K562 (cell line): ENCODE measurements at regions not wholly inside any gene's neighbourhood (a gene's known extent, or its start where the extent isn't known, plus 50 kb on each side); places are given as distances from the start of the nearest gene placed in this dataset.

Experiments
- ATAC-seq: fragments of 200-7000 bp; cut with Tn5 transposase; 3 replicates; pipeline ENCODE4 v1.9.1; 2020; ENCODE audit warnings: moderate library complexity
- BruUV-seq: library from RNA; stranded (reverse); fragments of 400-500 nt; replicated peaks from 2 replicates; lab custom pipeline; 2021; lab: Mats Ljungman, UMichigan
- CTCF ChIA-PET: fragments of 300-600 bp; formaldehyde crosslinking; extraction: SDS; loops from one replicate; lab custom pipeline; 2021; ENCODE audit warnings: low intra/inter-chr PET ratio; lab: Yijun Ruan, JAX
- POLR2A ChIA-PET: fragments of 300-600, 350-650 bp; sonication (Branson Sonifier 250); formaldehyde crosslinking; extraction: SDS; loops from one replicate; lab custom pipeline; 2021; ENCODE audit warnings: antibody characterized with exemption, inconsistent platforms; lab: Yijun Ruan, JAX
- DNase-seq, 4 experiments: peaks; one replicate each; pipeline versions ENCODE4 v3.0.0 to v3.0.0-alpha.2; 2011 to 2018; ENCODE audit warnings: low spot score in 3 of 4, mixed read lengths in 3 of 4; ENCODE audit errors: extremely low read depth in 1 of 4
- FAIRE-seq: peaks from 2 replicates; lab custom pipeline; 2011; peaks lifted over from hg19 to GRCh38; lab: Jason Lieb, UNC
- H2AFZ ChIP-seq: 2 replicates; pipeline ENCODE4 v1.6.0; 2011; ENCODE audit warnings: low read depth, low read length, control low read depth, inconsistent platforms
- H3K27ac ChIP-seq: fragments of 200-600 bp; 3 replicates; pipeline ENCODE4 v1.8.0; 2011; ENCODE audit warnings: low read depth, mild to moderate bottlenecking, control low read depth, inconsistent platforms, low read length, moderate library complexity, mixed read lengths; ENCODE audit errors: extremely low read depth
- H3K27me3 ChIP-seq, 2 experiments: fragments of 300-600 bp in 1 of 2; 2 replicates in 1 of 2; 3 replicates in 1 of 2; pipeline versions ENCODE4 v1.6.0 to v1.8.0; 2011; ENCODE audit warnings: inconsistent platforms in 2 of 2, low read length in 2 of 2, mild to moderate bottlenecking in 1 of 2, mixed read lengths in 1 of 2, moderate library complexity in 1 of 2; ENCODE audit not compliant: control insufficient read depth in 2 of 2, insufficient read depth in 2 of 2
- H3K36me3 ChIP-seq: fragments of 300-600 bp; 3 replicates; pipeline ENCODE4 v1.8.0; 2011; ENCODE audit warnings: mild to moderate bottlenecking, low read length, inconsistent platforms; ENCODE audit not compliant: control insufficient read depth, insufficient read depth
- H3K4me1 ChIP-seq, 2 experiments: fragments of 200-600 bp in 1 of 2; replicated peaks in 1 of 2; 2 replicates in 1 of 2; 3 replicates in 1 of 2; pipeline versions ENCODE4 v1.5.1 to v1.8.0; 2011; ENCODE audit warnings: inconsistent platforms in 2 of 2, low read length in 2 of 2, mild to moderate bottlenecking in 1 of 2, mixed read lengths in 1 of 2, moderate library complexity in 1 of 2; ENCODE audit not compliant: control insufficient read depth in 2 of 2, insufficient read depth in 2 of 2
- H3K4me2 ChIP-seq: 2 replicates; pipeline ENCODE4 v1.6.1; 2011; ENCODE audit warnings: low read length, control low read depth, inconsistent platforms, mixed read lengths; ENCODE audit not compliant: insufficient read depth
- H3K4me3 ChIP-seq: fragments of 200-600 bp; sonication (generic), shearing (Covaris generic); 2 replicates; pipeline ENCODE4 v1.5.1; 2016; ENCODE audit warnings: control low read depth, inconsistent platforms
- H3K79me2 ChIP-seq: fragments of 200-600 bp; 3 replicates; pipeline ENCODE4 v1.8.0; 2011; ENCODE audit warnings: low read length, inconsistent platforms; ENCODE audit not compliant: control insufficient read depth, insufficient read depth
- H3K9ac ChIP-seq, 2 experiments: 2 replicates each; pipeline versions ENCODE4 v1.6.0 to v1.6.1; 2011; ENCODE audit warnings: low read depth in 2 of 2, low read length in 2 of 2, control low read depth in 1 of 2, inconsistent platforms in 1 of 2, mild to moderate bottlenecking in 1 of 2, mixed read lengths in 1 of 2; ENCODE audit not compliant: insufficient read depth in 1 of 2
- H3K9me1 ChIP-seq: one replicate; pipeline ENCODE4 v1.6.0; 2011; ENCODE audit warnings: inconsistent platforms, mild to moderate bottlenecking, low read length, moderate library complexity; ENCODE audit not compliant: control insufficient read depth, insufficient read depth
- H3K9me3 ChIP-seq: replicated peaks from 2 replicates; pipeline ENCODE4 v1.5.1; 2011; ENCODE audit warnings: low read depth, low read length, inconsistent platforms; ENCODE audit not compliant: control insufficient read depth, insufficient read depth
- H4K20me1 ChIP-seq: replicated peaks from 2 replicates; pipeline ENCODE4 v1.6.1; 2011; ENCODE audit warnings: low read length, inconsistent platforms, mixed read lengths; ENCODE audit not compliant: control insufficient read depth, insufficient read depth
- ATF1 ChIP-seq, 2 experiments: fragments of 450-650 bp in 1 of 2; IDR thresholded peaks; 2 replicates each; pipeline ENCODE4 v1.6.1; 2016; ENCODE audit warnings: missing compliant biosample characterization in 1 of 2, missing genetic modification characterization in 1 of 2
- CBFA2T2 ChIP-seq: fragments of 450-650 bp; conservative IDR thresholded peaks from 2 replicates; pipeline ENCODE4 v1.6.1; 2017; ENCODE audit warnings: mild to moderate bottlenecking
- PHTF2 ChIP-seq: fragments of 250-450 bp; sonication (Bioruptor Pico); IDR thresholded peaks from 2 replicates; pipeline ENCODE4 v1.5.0; 2021; ENCODE audit warnings: mild to moderate bottlenecking
- TAL1 ChIP-seq: fragments of 450-650 bp; IDR thresholded peaks from 2 replicates; pipeline ENCODE4 v1.6.1; 2016; ENCODE audit warnings: mild to moderate bottlenecking
- TCFL5 ChIP-seq: fragments of 250-450 bp; sonication (Bioruptor Pico); conservative IDR thresholded peaks from 2 replicates; pipeline ENCODE4 v1.6.1; 2021; ENCODE audit warnings: mild to moderate bottlenecking, moderate library complexity, matching md5 sums
- XRCC3 ChIP-seq: fragments of 450-650 bp; IDR thresholded peaks from 2 replicates; pipeline ENCODE4 v1.6.1; 2017; ENCODE audit warnings: mild to moderate bottlenecking, moderate library complexity
- ZNF444 ChIP-seq: fragments of 250-450 bp; sonication (Bioruptor Pico); IDR thresholded peaks from 2 replicates; pipeline ENCODE4 v1.4.0; 2020; ENCODE audit warnings: mild to moderate bottlenecking, moderate library complexity
- WGBS: fragments of 100-300 bp; shearing (Covaris generic); methylation state at CpG from one replicate; pipeline ENCODE4 v1.1.6; 2016; ENCODE audit warnings: low coverage, mixed read lengths; ENCODE audit not compliant: insufficient coverage; ENCODE audit errors: missing lambda C conversion rate; 5-methylcytosine and 5-hydroxymethylcytosine counted together
- in situ Hi-C: fragments of 300-500 bp; cut with MboI; formaldehyde crosslinking; loops from 4 replicates; pipeline ENCODE4 v1.15.0; 2018; ENCODE audit warnings: inconsistent platforms, mixed read lengths
- intact Hi-C: fragments of 100-400 bp; cut with micrococcal nuclease; formaldehyde crosslinking; loops from 2 replicates; pipeline ENCODE4 v1.14.2; 2022
- TF ChIP-seq, protein P1 (sequence below): fragments of 250-450 bp; sonication (Bioruptor Pico); IDR thresholded peaks from 2 replicates; pipeline ENCODE4 v1.5.0; 2021; ENCODE audit warnings: mild to moderate bottlenecking, borderline replicate concordance

- TF ChIP-seq, protein P1, sequence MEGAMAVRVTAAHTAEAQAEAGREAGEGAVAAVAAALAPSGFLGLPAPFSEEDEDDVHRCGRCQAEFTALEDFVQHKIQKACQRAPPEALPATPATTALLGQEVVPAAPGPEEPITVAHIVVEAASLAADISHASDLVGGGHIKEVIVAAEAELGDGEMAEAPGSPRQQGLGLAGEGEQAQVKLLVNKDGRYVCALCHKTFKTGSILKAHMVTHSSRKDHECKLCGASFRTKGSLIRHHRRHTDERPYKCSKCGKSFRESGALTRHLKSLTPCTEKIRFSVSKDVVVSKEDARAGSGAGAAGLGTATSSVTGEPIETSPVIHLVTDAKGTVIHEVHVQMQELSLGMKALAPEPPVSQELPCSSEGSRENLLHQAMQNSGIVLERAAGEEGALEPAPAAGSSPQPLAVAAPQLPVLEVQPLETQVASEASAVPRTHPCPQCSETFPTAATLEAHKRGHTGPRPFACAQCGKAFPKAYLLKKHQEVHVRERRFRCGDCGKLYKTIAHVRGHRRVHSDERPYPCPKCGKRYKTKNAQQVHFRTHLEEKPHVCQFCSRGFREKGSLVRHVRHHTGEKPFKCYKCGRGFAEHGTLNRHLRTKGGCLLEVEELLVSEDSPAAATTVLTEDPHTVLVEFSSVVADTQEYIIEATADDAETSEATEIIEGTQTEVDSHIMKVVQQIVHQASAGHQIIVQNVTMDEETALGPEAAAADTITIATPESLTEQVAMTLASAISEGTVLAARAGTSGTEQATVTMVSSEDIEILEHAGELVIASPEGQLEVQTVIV (CRISPR knock-in tag), result no peak
- TF ChIP-seq, all 486 proteins: peak for 0
Observed at GRCh38 chr7:112963634-112964033, 123.0 kb downstream of the GPR85 start (continued).

GRCh38 chr7:112962815-112963214, 123.8 kb downstream of the GPR85 start:
- POLR2A ChIA-PET, result no interaction called here
- no peaks in the 10 kb centered on the region for H3K36me3 ChIP-seq
- TF ChIP-seq PHTF2 (no peak), ZNF444 (CRISPR knock-in tag) (no peak), TCFL5 (CRISPR knock-in tag) (no peak), CBFA2T2 (no peak), ATF1 (CRISPR knock-in tag; IDR thresholded peaks at IDR 0.05) (no peak), ATF1 (tag; IDR thresholded peaks at IDR 0.05) (0 out of 2 replicates have a peak, but pooled peaks have one; percentile 12), TAL1 (no peak), XRCC3 (no peak)
- no peak for DNase-seq
- H3K27me3 ChIP-seq, result no peaks in the 10 kb centered on the region
- no peaks in the 10 kb centered on the region for H3K9me1 ChIP-seq
- 9% methylated on average over 3 of the region's 3 CpGs for WGBS
- ATAC-seq, result no peak
- in situ Hi-C loops, result no loop called here
- H3K4me3 ChIP-seq, result no peak overlapping the region
- no peak overlapping the region for H3K27ac ChIP-seq
- CTCF ChIA-PET, result no interaction called here
- intact Hi-C loops, result no loop called here
- no TSS peak for BruUV-seq
- no peaks in the 10 kb centered on the region for H3K79me2 ChIP-seq
- H4K20me1 ChIP-seq, result no peaks in the 10 kb centered on the region
- no peak overlapping the region for H2AFZ ChIP-seq
- no peaks in the 10 kb centered on the region for H3K9me3 ChIP-seq
- no peak overlapping the region for H3K4me2 ChIP-seq
- H3K9ac ChIP-seq, result no peak overlapping the region
- no peak for FAIRE-seq
- H3K4me1 ChIP-seq, result no peaks in the 10 kb centered on the region
